Activated CD8-positive, alpha-beta memory T cell treated with anti-CD3 and anti-CD28 coated beads, Interleukin-2, amount 50 U/mL, for 24 hours (primary cell): ENCODE measurements at regions not wholly inside any gene's neighbourhood (a gene's known extent, or its start where the extent isn't known, plus 50 kb on each side); places are given as distances from the start of the nearest gene placed in this dataset.

ENCODE experiments used
- DNase-seq: peaks from one replicate; pipeline ENCODE4 v3.0.0-alpha.2; 2020; ENCODE audit errors: extremely low read depth

- DNase-seq: no peak
These were observed 211.3 kb downstream of the CYP26B1 start for GRCh38 chr2:71936076-71937030.

- no peak for DNase-seq
These were observed 212.3 kb downstream of the CYP26B1 start for GRCh38 chr2:71935262-71935848.

GRCh38 chr2:71934595-71935261, 212.9 kb downstream of the CYP26B1 start:
- no peak for DNase-seq

- DNase-seq: no peak
These were observed 213.4 kb downstream of the CYP26B1 start for GRCh38 chr2:71934320-71934593.

- DNase-seq: no peak
These were observed 214.0 kb downstream of the CYP26B1 start for GRCh38 chr2:71933467-71934319.

- no peak for DNase-seq
These were observed 214.7 kb downstream of the CYP26B1 start for GRCh38 chr2:71932780-71933466.

- DNase-seq: no peak
These were observed 215.5 kb downstream of the CYP26B1 start for GRCh38 chr2:71932037-71932779.

- no peak for DNase-seq
These were observed 217.5 kb downstream of the CYP26B1 start for GRCh38 chr2:71930049-71930681.

GRCh38 chr2:71929482-71929772, 218.2 kb downstream of the CYP26B1 start:
- DNase-seq: no peak

- DNase-seq: no peak
These were observed 218.8 kb downstream of the CYP26B1 start for GRCh38 chr2:71928734-71929481.

- DNase-seq: no peak
These were observed 219.6 kb downstream of the CYP26B1 start for GRCh38 chr2:71927757-71928715.

- DNase-seq: no peak
These were observed 220.5 kb downstream of the CYP26B1 start for GRCh38 chr2:71926876-71927756.

GRCh38 chr2:71926089-71926447, 221.6 kb downstream of the CYP26B1 start:
- no peak for DNase-seq

GRCh38 chr2:71925268-71926088, 222.2 kb downstream of the CYP26B1 start:
- DNase-seq: no peak

- DNase-seq: peak; percentile 26
These were observed 223.7 kb downstream of the CYP26B1 start for GRCh38 chr2:71923887-71924533.

GRCh38 chr2:71923143-71923525, 224.5 kb downstream of the CYP26B1 start:
- DNase-seq: no peak
